IgD-negative memory B cell (primary cell): ENCODE measurements at regions not wholly inside any gene's neighbourhood (a gene's known extent, or its start where the extent isn't known, plus 50 kb on each side); places are given as distances from the start of the nearest gene placed in this dataset.
"Not testable (repeated sequence)": the region's sequence is repeated elsewhere in the genome, so short reads cannot be mapped to it uniquely, and the experiment has no call there.

Source experiments
- H3K27ac Mint-ChIP-seq, 3 donors: one replicate each; pipeline ENCODE4 v1.8.0; 2020 to 2022; ENCODE audit warnings: mild to moderate bottlenecking in 3 of 3, mixed read lengths in 3 of 3, moderate library complexity in 1 of 3
- H3K27me3 Mint-ChIP-seq: one replicate; pipeline ENCODE4 v1.8.0; 2021; ENCODE audit warnings: mixed read lengths
- H3K36me3 Mint-ChIP-seq: one replicate; pipeline ENCODE4 v1.8.0; 2020; ENCODE audit warnings: mild to moderate bottlenecking, mixed read lengths
- H3K4me1 Mint-ChIP-seq, 3 donors: one replicate each; pipeline ENCODE4 v1.8.0; 2020 to 2022; ENCODE audit warnings: mixed read lengths in 3 of 3, mild to moderate bottlenecking in 1 of 3
- H3K4me3 Mint-ChIP-seq, 4 donors: one replicate each; pipeline ENCODE4 v1.8.0; 2020 to 2022; ENCODE audit warnings: mild to moderate bottlenecking in 4 of 4, mixed read lengths in 4 of 4, moderate library complexity in 3 of 4
- H3K9me3 Mint-ChIP-seq, 3 donors: one replicate each; pipeline ENCODE4 v1.8.0; 2020 to 2021; ENCODE audit warnings: mixed read lengths in 3 of 3, mild to moderate bottlenecking in 1 of 3

GRCh38 chr4:9594948-9595347 is 150.7 kb downstream of the DEFB131A start:
- Mint-ChIP-seq H3K4me1 (no peaks in the 10 kb centered on the region), H3K4me3 (no peak overlapping the region), H3K27ac (no peak overlapping the region), H3K36me3 (no peaks in the 10 kb centered on the region), H3K27me3 (no peaks in the 10 kb centered on the region), H3K9me3 (peaks cover 0 to 4% (median 1%) of the 10 kb centered on the region in 3 donors)

GRCh38 chr4:9595531-9595930 is 151.3 kb downstream of the DEFB131A start:
- H3K36me3 Mint-ChIP-seq, H3K9me3 Mint-ChIP-seq, H3K27me3 Mint-ChIP-seq, H3K27ac Mint-ChIP-seq, H3K4me3 Mint-ChIP-seq, H3K4me1 Mint-ChIP-seq: not testable (repeated sequence)

- Mint-ChIP-seq H3K36me3 (no peaks in the 10 kb centered on the region), H3K9me3 (peaks cover 0 to 4% (median 1%) of the 10 kb centered on the region in 3 donors), H3K27ac (peak overlapping the region in 1 of 3 donors; percentile 25), H3K27me3 (peaks cover 5% of the 10 kb centered on the region), H3K4me1 (no peaks in the 10 kb centered on the region), H3K4me3 (no peak overlapping the region)
These were observed 155.1 kb downstream of the DEFB131A start for GRCh38 chr4:9599266-9599665.

- no peak overlapping the region for H3K27ac Mint-ChIP-seq
- H3K4me3 Mint-ChIP-seq, result no peak overlapping the region
- H3K36me3 Mint-ChIP-seq, result no peaks in the 10 kb centered on the region
- H3K9me3 Mint-ChIP-seq, result peaks cover 0 to 4% (median 1%) of the 10 kb centered on the region in 3 donors
- H3K27me3 Mint-ChIP-seq, result peaks cover 8% of the 10 kb centered on the region
- peaks cover 0 to 2% (median 0%) of the 10 kb centered on the region in 3 donors for H3K4me1 Mint-ChIP-seq
These were observed 156.0 kb downstream of the DEFB131A start for GRCh38 chr4:9600246-9600645.

GRCh38 chr4:9602389-9602914 is 158.2 kb downstream of the DEFB131A start:
- no peak overlapping the region for H3K27ac Mint-ChIP-seq
- H3K27me3 Mint-ChIP-seq, result peaks cover 8% of the 10 kb centered on the region
- no peaks in the 10 kb centered on the region for H3K36me3 Mint-ChIP-seq
- peaks cover 0 to 2% (median 0%) of the 10 kb centered on the region in 3 donors for H3K4me1 Mint-ChIP-seq
- peaks cover 0 to 3% (median 2%) of the 10 kb centered on the region in 3 donors for H3K9me3 Mint-ChIP-seq
- peak overlapping the region in 1 of 4 donors; percentile 52 for H3K4me3 Mint-ChIP-seq

GRCh38 chr4:9604031-9604892 is 160.0 kb downstream of the DEFB131A start:
- not testable (repeated sequence) for H3K9me3 Mint-ChIP-seq, H3K4me1 Mint-ChIP-seq, H3K27me3 Mint-ChIP-seq, H3K36me3 Mint-ChIP-seq
- Mint-ChIP-seq H3K27ac (peak overlapping the region in 2 of 3 donors; percentile 33 to 50), H3K4me3 (peak overlapping the region in 3 of 4 donors; percentile 19 to 73 (median 44))

- not testable (repeated sequence) for H3K27me3 Mint-ChIP-seq, H3K36me3 Mint-ChIP-seq, H3K4me1 Mint-ChIP-seq, H3K9me3 Mint-ChIP-seq
- Mint-ChIP-seq H3K4me3 (peak overlapping the region in 3 of 4 donors; percentile 1 to 73 (median 44)), H3K27ac (peak overlapping the region in 2 of 3 donors; percentile 6 to 65)
These were observed 160.6 kb downstream of the DEFB131A start for GRCh38 chr4:9604893-9605190.

GRCh38 chr4:9608300-9608699 is 164.1 kb downstream of the DEFB131A start:
- no peak overlapping the region for H3K27ac Mint-ChIP-seq

GRCh38 chr4:9610321-9610720 is 166.1 kb downstream of the DEFB131A start:
- H3K27ac Mint-ChIP-seq, H3K27me3 Mint-ChIP-seq, H3K4me1 Mint-ChIP-seq, H3K4me3 Mint-ChIP-seq, H3K9me3 Mint-ChIP-seq, H3K36me3 Mint-ChIP-seq: not testable (repeated sequence)

More at GRCh38 chr4:9608300-9608699, 164.1 kb downstream of the DEFB131A start:
- Mint-ChIP-seq H3K27me3 (peaks cover 7% of the 10 kb centered on the region), H3K4me3 (no peak overlapping the region), H3K36me3 (no peaks in the 10 kb centered on the region), H3K9me3 (peaks cover 0 to 10% (median 4%) of the 10 kb centered on the region in 3 donors), H3K4me1 (peaks cover 0 to 2% (median 0%) of the 10 kb centered on the region in 3 donors)

GRCh38 chr4:9611101-9611500 is 166.9 kb downstream of the DEFB131A start:
- Mint-ChIP-seq H3K27ac (no peak overlapping the region), H3K36me3 (no peaks in the 10 kb centered on the region), H3K4me1 (no peaks in the 10 kb centered on the region), H3K4me3 (no peak overlapping the region), H3K27me3 (peaks cover 2% of the 10 kb centered on the region), H3K9me3 (peaks cover 0 to 10% (median 4%) of the 10 kb centered on the region in 3 donors)

- not testable (repeated sequence) for H3K27ac Mint-ChIP-seq, H3K4me1 Mint-ChIP-seq
These were observed 145.0 kb upstream of the DRD5 start for GRCh38 chr4:9636411-9636810.

GRCh38 chr4:9659678-9660077 is 121.8 kb upstream of the DRD5 start:
- H3K4me1 Mint-ChIP-seq, H3K27me3 Mint-ChIP-seq, H3K9me3 Mint-ChIP-seq, H3K27ac Mint-ChIP-seq, H3K36me3 Mint-ChIP-seq, H3K4me3 Mint-ChIP-seq: not testable (repeated sequence)

More at GRCh38 chr4:9636411-9636810, 145.0 kb upstream of the DRD5 start:
- not testable (repeated sequence) for H3K4me3 Mint-ChIP-seq, H3K27me3 Mint-ChIP-seq, H3K36me3 Mint-ChIP-seq, H3K9me3 Mint-ChIP-seq

GRCh38 chr4:9660955-9661354 is 120.5 kb upstream of the DRD5 start:
- H3K27ac Mint-ChIP-seq, H3K27me3 Mint-ChIP-seq, H3K36me3 Mint-ChIP-seq, H3K4me3 Mint-ChIP-seq, H3K9me3 Mint-ChIP-seq, H3K4me1 Mint-ChIP-seq: not testable (repeated sequence)

- not testable (repeated sequence) for H3K27ac Mint-ChIP-seq, H3K4me1 Mint-ChIP-seq, H3K36me3 Mint-ChIP-seq, H3K4me3 Mint-ChIP-seq, H3K9me3 Mint-ChIP-seq
- peaks cover 16% of the 10 kb centered on the region for H3K27me3 Mint-ChIP-seq
These were observed 110.7 kb upstream of the DRD5 start for GRCh38 chr4:9670725-9671124.

- H3K4me3 Mint-ChIP-seq, H3K27me3 Mint-ChIP-seq, H3K9me3 Mint-ChIP-seq, H3K4me1 Mint-ChIP-seq, H3K36me3 Mint-ChIP-seq, H3K27ac Mint-ChIP-seq: not testable (repeated sequence)
These were observed 104.1 kb upstream of the DRD5 start for GRCh38 chr4:9677357-9677756.
